ENCODE measurements at regions not wholly inside any gene's neighbourhood (a gene's known extent, or its start where the extent isn't known, plus 50 kb on each side); places are given as distances from the start of the nearest gene placed in this dataset.

DNA sequence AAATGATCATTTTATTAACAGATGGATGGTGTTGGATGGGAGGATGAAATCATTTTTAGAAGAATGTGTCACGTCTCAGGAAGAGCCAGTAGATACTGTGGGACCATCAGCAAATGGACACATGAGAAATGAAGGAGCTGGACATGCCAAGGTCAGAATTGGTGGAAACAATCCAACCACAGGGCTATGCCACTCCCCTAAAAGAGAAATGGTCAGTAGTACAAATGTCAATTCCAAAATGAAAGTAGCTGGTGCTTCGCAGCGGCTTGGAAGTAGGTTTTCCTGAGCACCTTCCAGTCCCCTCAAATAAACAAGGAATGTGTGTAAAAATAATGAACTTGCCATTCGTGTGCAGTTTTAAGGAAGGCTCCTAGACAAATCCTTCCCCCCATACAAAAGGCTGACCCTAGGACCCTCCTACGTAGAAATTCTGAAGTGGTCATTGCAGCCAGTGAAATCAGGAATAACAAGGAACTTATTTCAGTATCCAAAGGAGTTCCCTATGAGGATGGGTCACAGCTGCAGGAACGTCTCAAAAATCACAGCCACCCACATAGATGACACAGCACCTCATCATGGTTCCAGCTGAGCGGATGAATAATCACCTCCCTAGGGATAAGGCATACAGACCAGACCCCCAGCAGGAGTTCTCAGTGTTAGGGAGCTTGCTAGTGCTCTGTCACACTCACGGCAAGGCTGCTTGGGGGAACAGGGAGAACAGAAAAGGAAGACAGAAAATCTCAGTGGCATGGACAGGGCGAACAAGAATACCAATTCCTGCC, 239.2 kb downstream of the HS3ST3A1 start:
- TF ChIP-seq, protein P1, sequence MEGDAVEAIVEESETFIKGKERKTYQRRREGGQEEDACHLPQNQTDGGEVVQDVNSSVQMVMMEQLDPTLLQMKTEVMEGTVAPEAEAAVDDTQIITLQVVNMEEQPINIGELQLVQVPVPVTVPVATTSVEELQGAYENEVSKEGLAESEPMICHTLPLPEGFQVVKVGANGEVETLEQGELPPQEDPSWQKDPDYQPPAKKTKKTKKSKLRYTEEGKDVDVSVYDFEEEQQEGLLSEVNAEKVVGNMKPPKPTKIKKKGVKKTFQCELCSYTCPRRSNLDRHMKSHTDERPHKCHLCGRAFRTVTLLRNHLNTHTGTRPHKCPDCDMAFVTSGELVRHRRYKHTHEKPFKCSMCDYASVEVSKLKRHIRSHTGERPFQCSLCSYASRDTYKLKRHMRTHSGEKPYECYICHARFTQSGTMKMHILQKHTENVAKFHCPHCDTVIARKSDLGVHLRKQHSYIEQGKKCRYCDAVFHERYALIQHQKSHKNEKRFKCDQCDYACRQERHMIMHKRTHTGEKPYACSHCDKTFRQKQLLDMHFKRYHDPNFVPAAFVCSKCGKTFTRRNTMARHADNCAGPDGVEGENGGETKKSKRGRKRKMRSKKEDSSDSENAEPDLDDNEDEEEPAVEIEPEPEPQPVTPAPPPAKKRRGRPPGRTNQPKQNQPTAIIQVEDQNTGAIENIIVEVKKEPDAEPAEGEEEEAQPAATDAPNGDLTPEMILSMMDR (IDR thresholded peaks at IDR 0.05): no peak
- no peak for TF ChIP-seq ZFX (IDR thresholded peaks at IDR 0.05; ENCODE audit: borderline replicate concordance)
